HL-60 (cell line): ENCODE measurements at regions not wholly inside any gene's neighbourhood (a gene's known extent, or its start where the extent isn't known, plus 50 kb on each side); places are given as distances from the start of the nearest gene placed in this dataset.

Source experiments
- POLR2AphosphoS5 ChIP-seq: IDR thresholded peaks from 2 replicates; pipeline ENCODE4 v1.6.1; 2012; ENCODE audit warnings: low read depth
- SPI1 ChIP-seq: IDR thresholded peaks from 2 replicates; pipeline ENCODE4 v1.6.1; 2012; ENCODE audit warnings: low read depth, mild to moderate bottlenecking, borderline replicate concordance
- TF ChIP-seq, protein P1 (sequence below): IDR thresholded peaks from one replicate; pipeline ENCODE4 v1.5.1; 2011; ENCODE audit warnings: low read length, control low read depth, inconsistent platforms; ENCODE audit not compliant: insufficient read depth

- TF ChIP-seq, protein P1, sequence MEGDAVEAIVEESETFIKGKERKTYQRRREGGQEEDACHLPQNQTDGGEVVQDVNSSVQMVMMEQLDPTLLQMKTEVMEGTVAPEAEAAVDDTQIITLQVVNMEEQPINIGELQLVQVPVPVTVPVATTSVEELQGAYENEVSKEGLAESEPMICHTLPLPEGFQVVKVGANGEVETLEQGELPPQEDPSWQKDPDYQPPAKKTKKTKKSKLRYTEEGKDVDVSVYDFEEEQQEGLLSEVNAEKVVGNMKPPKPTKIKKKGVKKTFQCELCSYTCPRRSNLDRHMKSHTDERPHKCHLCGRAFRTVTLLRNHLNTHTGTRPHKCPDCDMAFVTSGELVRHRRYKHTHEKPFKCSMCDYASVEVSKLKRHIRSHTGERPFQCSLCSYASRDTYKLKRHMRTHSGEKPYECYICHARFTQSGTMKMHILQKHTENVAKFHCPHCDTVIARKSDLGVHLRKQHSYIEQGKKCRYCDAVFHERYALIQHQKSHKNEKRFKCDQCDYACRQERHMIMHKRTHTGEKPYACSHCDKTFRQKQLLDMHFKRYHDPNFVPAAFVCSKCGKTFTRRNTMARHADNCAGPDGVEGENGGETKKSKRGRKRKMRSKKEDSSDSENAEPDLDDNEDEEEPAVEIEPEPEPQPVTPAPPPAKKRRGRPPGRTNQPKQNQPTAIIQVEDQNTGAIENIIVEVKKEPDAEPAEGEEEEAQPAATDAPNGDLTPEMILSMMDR: no peak
- no peak for TF ChIP-seq POLR2AphosphoS5
- TF ChIP-seq SPI1: no peak
Measured at GRCh38 chr7:63080831-63081230, 917.8 kb upstream of the ZNF722 start.
